ENCODE measurements at regions not wholly inside any gene's neighbourhood (a gene's known extent, or its start where the extent isn't known, plus 50 kb on each side); places are given as distances from the start of the nearest gene placed in this dataset.

- H3K9me3 ChIP-seq (ENCODE audit: control insufficient read depth in 1 of 2, insufficient read depth in 1 of 2, low read length in 2 of 2): no peaks in the 10 kb centered on the region
- POLR2A ChIA-PET: no interaction called here
- no peaks in the 10 kb centered on the region for H3K36me3 ChIP-seq (ENCODE audit: insufficient read depth, low read length)
- DNase-seq: no peak
- H3K4me3 ChIP-seq (ENCODE audit: low read length): no peak overlapping the region
- Mint-ChIP-seq H3K36me3 (ENCODE audit: low read depth) (no peaks in the 10 kb centered on the region), H3K27me3 (peaks cover 5% of the 10 kb centered on the region), H3K4me3 (no peak overlapping the region), H3K27ac (no peak overlapping the region), H3K4me1 (ENCODE audit: low read depth) (peaks cover 24% of the 10 kb centered on the region), H3K9me3 (no peaks in the 10 kb centered on the region)
- CTCF ChIA-PET: no interaction called here
- intact Hi-C loops (cut with DNase I, micrococcal nuclease): no loop called here
- no peaks in the 10 kb centered on the region for H3K27me3 ChIP-seq (ENCODE audit: control insufficient read depth in 1 of 2, insufficient read depth in 2 of 2, low read length in 2 of 2)
- no peak for ATAC-seq (ENCODE audit: poor library complexity)
- H3K4me1 ChIP-seq (ENCODE audit: insufficient read depth, low read length): peaks cover 27% of the 10 kb centered on the region
- TF ChIP-seq CTCF (IDR thresholded peaks at IDR 0.05): no peak
- no peak overlapping the region for H3K27ac ChIP-seq (ENCODE audit: low read depth in 1 of 2, low read length in 2 of 2)
Observed at GRCh38 chr6:105790635-105791034, 295.5 kb upstream of the PRDM1 start.

DNA sequence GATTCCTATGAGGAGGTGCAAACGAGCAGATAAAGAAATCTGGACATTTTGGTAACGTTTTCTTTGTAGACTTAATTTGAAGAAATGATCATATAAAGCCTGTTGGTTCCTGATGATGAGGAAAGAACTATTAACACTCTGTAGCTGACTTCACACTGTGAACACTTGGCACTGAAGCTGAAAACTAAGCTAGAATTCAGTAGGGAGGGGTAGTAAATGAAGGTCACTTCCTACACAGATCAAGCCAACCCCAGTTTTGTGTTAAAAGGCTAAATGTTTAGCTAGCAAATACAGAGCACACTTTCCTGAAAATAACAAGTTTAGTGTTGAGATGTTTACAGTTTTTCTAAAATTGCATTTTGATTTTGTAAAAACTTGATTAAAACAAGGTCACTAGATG, 296.2 kb upstream of the PRDM1 start:
- Mint-ChIP-seq H3K9me3 (no peaks in the 10 kb centered on the region), H3K36me3 (ENCODE audit: low read depth) (no peaks in the 10 kb centered on the region)
- POLR2A ChIA-PET: no interaction called here

GRCh38 chr6:105787747-105788146, 298.4 kb upstream of the PRDM1 start:
- no peak overlapping the region for H3K4me3 ChIP-seq (ENCODE audit: low read length)
- no peak overlapping the region for H3K27ac ChIP-seq (ENCODE audit: low read depth in 1 of 2, low read length in 2 of 2)
- no peaks in the 10 kb centered on the region for H3K36me3 ChIP-seq (ENCODE audit: insufficient read depth, low read length)
- Mint-ChIP-seq H3K27ac (no peak overlapping the region), H3K4me3 (no peak overlapping the region), H3K27me3 (peaks cover 1% of the 10 kb centered on the region), H3K36me3 (ENCODE audit: low read depth) (no peaks in the 10 kb centered on the region), H3K4me1 (ENCODE audit: low read depth) (peaks cover 41% of the 10 kb centered on the region), H3K9me3 (no peaks in the 10 kb centered on the region)
- ChIA-PET POLR2A (no interaction called here), CTCF (no interaction called here)
- ATAC-seq (ENCODE audit: poor library complexity): no peak
- H3K9me3 ChIP-seq (ENCODE audit: control insufficient read depth in 1 of 2, insufficient read depth in 1 of 2, low read length in 2 of 2): no peaks in the 10 kb centered on the region
- intact Hi-C loops (cut with DNase I, micrococcal nuclease): no loop called here
- DNase-seq: no peak
- no peak for TF ChIP-seq CTCF (IDR thresholded peaks at IDR 0.05)
- H3K27me3 ChIP-seq (ENCODE audit: control insufficient read depth in 1 of 2, insufficient read depth in 2 of 2, low read length in 2 of 2): no peaks in the 10 kb centered on the region
- H3K4me1 ChIP-seq (ENCODE audit: insufficient read depth, low read length): peaks cover 20% of the 10 kb centered on the region

More for the DNA sequence above, 296.2 kb upstream of the PRDM1 start:
- Histone ChIP-seq H3K9me3 (ENCODE audit: control insufficient read depth in 1 of 2, insufficient read depth in 1 of 2, low read length in 2 of 2) (no peaks in the 10 kb centered on the region), H3K4me1 (ENCODE audit: insufficient read depth, low read length) (peaks cover 27% of the 10 kb centered on the region), H3K36me3 (ENCODE audit: insufficient read depth, low read length) (no peaks in the 10 kb centered on the region), H3K4me3 (ENCODE audit: low read length) (no peak overlapping the region), H3K27me3 (ENCODE audit: control insufficient read depth in 1 of 2, insufficient read depth in 2 of 2, low read length in 2 of 2) (no peaks in the 10 kb centered on the region), H3K27ac (ENCODE audit: low read depth in 1 of 2, low read length in 2 of 2) (no peak overlapping the region)
- DNase-seq: no peak
- CTCF ChIA-PET: no interaction called here
- Mint-ChIP-seq H3K27ac (no peak overlapping the region), H3K4me1 (ENCODE audit: low read depth) (peaks cover 31% of the 10 kb centered on the region), H3K27me3 (peaks cover 5% of the 10 kb centered on the region), H3K4me3 (no peak overlapping the region)
- intact Hi-C loops (cut with DNase I, micrococcal nuclease): no loop called here
- ATAC-seq (ENCODE audit: poor library complexity): no peak
- TF ChIP-seq CTCF (IDR thresholded peaks at IDR 0.05): no peak
